ENCODE measurements at regions not wholly inside any gene's neighbourhood (a gene's known extent, or its start where the extent isn't known, plus 50 kb on each side); places are given as distances from the start of the nearest gene placed in this dataset.

- no peak overlapping the region for H3K4me3 ChIP-seq
- peaks cover 0 to 8% (median 0%) of the 10 kb centered on the region in 3 donors for H3K9me3 ChIP-seq
- H3K4me1 ChIP-seq, result no peaks in the 10 kb centered on the region
- intact Hi-C loops (cut with DNase I; ENCODE audit: low total_unique reads) (no loop called here), in situ Hi-C loops (cut with MboI; ENCODE audit: low sequenced_read_pairs in 4 of 4) (no loop called here)
- H3K27ac ChIP-seq, result no peak overlapping the region
- TF ChIP-seq POLR2A (IDR thresholded peaks at IDR 0.05) (no peak), CTCF (IDR thresholded peaks at IDR 0.05 in 4 of 5, conservative IDR thresholded peaks at IDR 0.05 in 1 of 5) (no peak)
- no peaks in the 10 kb centered on the region for H3K36me3 ChIP-seq
- no peak for ATAC-seq
- H3K27me3 ChIP-seq, result no peaks in the 10 kb centered on the region
- no peak for DNase-seq
These were observed 1968.4 kb downstream of the EFNA5 start for GRCh38 chr5:105702323-105702722.

- H3K4me3 ChIP-seq, result no peak overlapping the region
- TF ChIP-seq CTCF (IDR thresholded peaks at IDR 0.05 in 4 of 5, conservative IDR thresholded peaks at IDR 0.05 in 1 of 5) (no peak), POLR2A (IDR thresholded peaks at IDR 0.05) (no peak)
- H3K4me1 ChIP-seq, result no peaks in the 10 kb centered on the region
- in situ Hi-C loops (cut with MboI; ENCODE audit: low sequenced_read_pairs in 4 of 4), result no loop called here
- DNase-seq (no peak), ATAC-seq (no peak)
- H3K27me3 ChIP-seq, result no peaks in the 10 kb centered on the region
- no peak overlapping the region for H3K27ac ChIP-seq
- peaks cover 0 to 5% (median 0%) of the 10 kb centered on the region in 3 donors for H3K9me3 ChIP-seq
- no peaks in the 10 kb centered on the region for H3K36me3 ChIP-seq
- intact Hi-C loops (cut with DNase I; ENCODE audit: low total_unique reads), result no loop called here
These were observed 1974.3 kb downstream of the EFNA5 start for GRCh38 chr5:105696440-105696839.

- no peaks in the 10 kb centered on the region for H3K36me3 ChIP-seq
- TF ChIP-seq CTCF (IDR thresholded peaks at IDR 0.05 in 4 of 5, conservative IDR thresholded peaks at IDR 0.05 in 1 of 5), result no peak
- TF ChIP-seq POLR2A (IDR thresholded peaks at IDR 0.05), result no peak
- in situ Hi-C loops (cut with MboI; ENCODE audit: low sequenced_read_pairs in 4 of 4), result no loop called here
- no peak overlapping the region for H3K27ac ChIP-seq
- H3K4me1 ChIP-seq, result no peaks in the 10 kb centered on the region
- intact Hi-C loops (cut with DNase I; ENCODE audit: low total_unique reads), result no loop called here
- ATAC-seq (no peak), DNase-seq (no peak)
- H3K4me3 ChIP-seq, result no peak overlapping the region
- H3K27me3 ChIP-seq, result no peaks in the 10 kb centered on the region
- peaks cover 0 to under 1% (median 0%) of the 10 kb centered on the region in 3 donors for H3K9me3 ChIP-seq
These were observed 1974.8 kb downstream of the EFNA5 start for GRCh38 chr5:105695941-105696340.

GRCh38 chr5:105689596-105689995 is 1981.1 kb downstream of the EFNA5 start:
- DNase-seq (no peak), ATAC-seq (no peak)
- Histone ChIP-seq H3K4me3 (no peak overlapping the region), H3K9me3 (no peaks in the 10 kb centered on the region), H3K27ac (no peak overlapping the region), H3K4me1 (no peaks in the 10 kb centered on the region), H3K27me3 (no peaks in the 10 kb centered on the region), H3K36me3 (no peaks in the 10 kb centered on the region)
- TF ChIP-seq CTCF (IDR thresholded peaks at IDR 0.05 in 4 of 5, conservative IDR thresholded peaks at IDR 0.05 in 1 of 5) (no peak), POLR2A (IDR thresholded peaks at IDR 0.05) (no peak)
- intact Hi-C loops (cut with DNase I; ENCODE audit: low total_unique reads) (no loop called here), in situ Hi-C loops (cut with MboI; ENCODE audit: low sequenced_read_pairs in 4 of 4) (no loop called here)

GRCh38 chr5:105688227-105688792 is 1982.4 kb downstream of the EFNA5 start:
- intact Hi-C loops (cut with DNase I; ENCODE audit: low total_unique reads) (no loop called here), in situ Hi-C loops (cut with MboI; ENCODE audit: low sequenced_read_pairs in 4 of 4) (no loop called here)
- H3K27ac ChIP-seq, result no peak overlapping the region
- no peaks in the 10 kb centered on the region for H3K9me3 ChIP-seq
- no peaks in the 10 kb centered on the region for H3K36me3 ChIP-seq
- TF ChIP-seq POLR2A (IDR thresholded peaks at IDR 0.05), result no peak
- no peak for DNase-seq
- no peak overlapping the region for H3K4me3 ChIP-seq
- H3K4me1 ChIP-seq, result no peaks in the 10 kb centered on the region
- no peaks in the 10 kb centered on the region for H3K27me3 ChIP-seq
- no peak for ATAC-seq
